ENCODE measurements at regions not wholly inside any gene's neighbourhood (a gene's known extent, or its start where the extent isn't known, plus 50 kb on each side); places are given as distances from the start of the nearest gene placed in this dataset.

- no peak for DNase-seq (ENCODE audit: low read depth)
Observed at GRCh38 chr4:22949161-22949855, 256.6 kb downstream of the GBA3 start.

GRCh38 chr4:22947851-22948250 lies 255.1 kb downstream of the GBA3 start:
- DNase-seq (ENCODE audit: low read depth) = no peak

DNA sequence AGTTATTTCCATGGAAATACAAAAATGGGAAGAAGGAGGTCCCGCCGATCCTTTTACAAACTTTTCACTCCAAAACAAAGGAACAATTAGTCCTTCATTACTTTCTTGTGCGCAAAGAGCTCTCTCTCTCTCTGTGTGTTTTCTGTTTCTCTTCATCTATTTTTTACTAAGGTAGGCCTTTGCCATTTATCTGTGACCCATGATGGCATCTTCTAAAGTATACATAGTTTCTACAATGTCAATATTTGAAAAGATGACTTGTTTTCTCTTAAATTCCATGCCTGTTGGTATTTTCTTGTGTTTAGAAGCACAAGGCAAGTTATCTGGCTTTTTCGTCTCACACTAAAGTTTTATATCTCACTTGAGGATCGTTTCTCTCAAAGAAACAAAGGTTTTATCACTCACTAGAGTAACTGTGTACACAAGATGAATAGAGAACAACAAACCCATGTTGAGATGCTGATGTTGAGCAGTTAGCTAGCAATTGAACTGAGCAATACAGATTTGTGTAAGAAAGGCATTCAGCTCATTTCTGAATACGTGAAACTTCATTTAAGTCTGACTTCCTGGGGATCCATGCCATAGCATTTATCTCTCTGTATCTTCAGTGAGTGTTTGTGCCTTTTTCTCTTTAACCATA lies 250.3 kb downstream of the GBA3 start:
- DNase-seq (ENCODE audit: low read depth) = no peak

- DNase-seq (ENCODE audit: low read depth) = no peak
Observed at GRCh38 chr4:22941688-22942375, 249.1 kb downstream of the GBA3 start.

DNA sequence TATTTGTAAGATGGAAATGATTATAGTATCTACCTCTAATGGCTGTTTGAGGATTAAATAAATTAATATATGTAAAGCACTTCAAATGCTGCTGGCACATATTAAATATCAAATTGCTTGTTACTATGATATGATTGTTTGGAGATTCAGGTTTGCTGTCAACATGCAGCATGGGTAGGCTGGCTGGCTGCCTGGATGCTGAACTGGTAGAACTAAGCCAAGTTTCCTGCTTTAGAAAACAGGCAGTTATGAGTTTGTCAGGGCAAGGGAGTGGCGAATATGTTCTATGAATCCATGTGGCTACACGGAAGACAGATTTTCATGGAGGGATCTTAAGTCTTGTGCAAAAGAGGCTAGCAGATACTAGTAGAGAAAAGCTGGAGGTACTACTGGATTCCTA lies 239.6 kb downstream of the GBA3 start:
- no peak for DNase-seq (ENCODE audit: low read depth)

GRCh38 chr4:22922426-22922825 lies 229.7 kb downstream of the GBA3 start:
- no peak for DNase-seq (ENCODE audit: low read depth)

DNA sequence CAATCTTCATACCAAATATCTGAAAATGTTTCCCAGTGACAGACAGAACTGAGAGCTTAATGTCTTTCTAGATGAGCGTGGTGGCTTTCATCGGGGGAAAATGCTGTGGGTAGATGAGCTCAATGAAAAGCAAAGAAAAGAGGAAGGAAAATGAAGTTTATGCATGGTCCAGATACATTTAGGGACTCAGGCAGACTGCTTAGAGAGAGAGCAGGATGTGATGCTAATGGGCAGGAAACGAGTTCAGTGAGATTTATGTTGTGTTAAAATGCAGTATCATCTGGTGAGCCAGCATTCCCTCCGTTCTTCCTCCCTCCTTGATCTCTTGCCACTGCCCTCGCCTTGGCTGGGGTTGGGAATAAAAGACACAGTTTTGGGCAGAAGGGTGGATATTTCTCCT lies 229.2 kb downstream of the GBA3 start:
- DNase-seq (ENCODE audit: low read depth) = no peak

DNA sequence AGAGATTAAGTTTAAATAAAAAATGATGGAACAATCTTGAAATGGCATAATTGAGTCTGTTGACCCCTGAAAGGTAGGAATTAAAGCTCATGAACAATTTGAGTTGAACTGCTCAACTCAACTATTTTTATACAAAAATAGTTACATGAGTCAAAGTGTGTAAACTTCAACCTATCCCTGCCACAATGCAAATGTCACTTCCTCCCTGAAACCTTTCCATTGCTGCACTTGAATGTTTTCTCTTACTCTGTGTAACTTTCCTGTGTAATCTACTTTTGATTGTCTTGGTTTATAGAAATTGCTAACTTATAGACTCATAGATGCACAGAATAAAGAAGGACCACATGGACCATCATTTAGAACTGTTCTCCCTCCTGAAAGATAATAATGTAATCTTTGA lies 218.5 kb downstream of the GBA3 start:
- no peak for DNase-seq (ENCODE audit: low read depth)

DNA sequence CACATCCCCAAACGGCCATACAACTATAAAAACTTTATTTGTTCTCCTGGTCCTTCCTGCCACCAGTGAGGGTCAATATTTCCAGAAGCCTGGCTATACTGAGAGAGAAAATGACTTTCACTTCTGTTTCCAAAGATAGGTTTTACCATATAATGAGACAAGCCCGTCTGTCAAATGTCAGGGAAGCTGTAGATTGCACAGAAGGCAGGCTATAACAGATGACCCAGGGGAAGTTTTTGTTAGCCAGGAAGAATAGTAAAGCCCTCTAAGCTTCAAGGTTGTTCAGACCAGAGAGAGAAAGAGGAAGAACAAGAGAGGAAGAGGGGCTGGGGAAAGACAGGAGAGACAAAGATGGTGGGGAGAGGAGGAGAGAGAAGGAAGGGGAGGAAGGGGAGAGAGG lies 217.5 kb downstream of the GBA3 start:
- no peak for DNase-seq (ENCODE audit: low read depth)

GRCh38 chr4:22906045-22906444 lies 213.3 kb downstream of the GBA3 start:
- no peak for DNase-seq (ENCODE audit: low read depth)

DNA sequence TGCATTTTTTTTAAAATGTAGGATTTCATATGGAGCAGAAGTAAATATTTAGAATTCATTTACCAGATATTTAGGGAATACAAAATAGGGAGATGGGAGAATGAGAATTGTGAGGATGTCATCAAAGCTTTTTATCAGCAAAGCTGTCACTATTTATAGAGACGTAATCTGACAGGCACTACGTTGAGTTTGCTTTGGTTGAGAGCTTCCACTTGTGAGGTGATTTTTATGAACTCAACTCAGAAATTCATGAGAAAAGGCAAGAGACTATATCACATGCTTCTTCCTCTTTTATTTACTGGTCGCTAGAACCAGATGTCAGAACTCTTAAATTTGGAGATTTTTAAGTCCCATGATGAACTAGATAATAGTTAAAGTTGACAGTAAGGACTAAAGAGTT lies 211.2 kb downstream of the GBA3 start:
- no peak for DNase-seq (ENCODE audit: low read depth)

GRCh38 chr4:22901631-22902030 lies 208.9 kb downstream of the GBA3 start:
- DNase-seq (ENCODE audit: low read depth) = no peak

- no peak for DNase-seq (ENCODE audit: low read depth)
Observed at GRCh38 chr4:22900876-22901275, 208.1 kb downstream of the GBA3 start.

DNA sequence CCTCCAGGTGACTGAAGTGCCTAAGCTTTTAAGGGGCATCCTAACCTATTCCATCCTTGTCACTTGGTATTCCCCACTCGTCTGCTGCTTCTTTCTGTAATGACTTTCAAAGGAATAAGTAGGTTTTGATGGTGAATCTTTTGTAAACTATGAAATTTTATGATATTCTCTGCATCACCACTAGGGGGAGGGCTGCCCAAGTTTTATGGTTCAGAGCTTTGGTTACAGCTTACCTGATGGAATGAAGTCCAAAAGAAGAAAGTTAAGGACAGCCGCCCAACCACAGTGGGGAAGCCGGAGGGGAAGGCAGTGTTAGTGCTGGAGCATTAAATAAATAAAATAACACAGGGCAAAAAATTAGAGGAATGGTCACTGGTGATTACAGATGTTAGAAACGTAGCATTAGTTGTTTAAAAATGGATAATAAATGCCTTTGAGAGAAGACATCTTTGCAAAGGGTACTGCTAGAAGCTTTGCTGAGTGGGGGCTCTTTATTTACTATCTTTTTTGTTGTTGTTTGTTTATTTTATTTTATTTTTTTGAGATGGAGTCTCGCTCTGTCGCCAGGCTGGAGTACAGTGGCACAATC lies 204.9 kb downstream of the GBA3 start:
- DNase-seq (ENCODE audit: low read depth) = peak; percentile 8

GRCh38 chr4:22895482-22895881 lies 202.7 kb downstream of the GBA3 start:
- DNase-seq (ENCODE audit: low read depth) = no peak

GRCh38 chr4:22884157-22884556 lies 191.4 kb downstream of the GBA3 start:
- no peak for DNase-seq (ENCODE audit: low read depth)

- no peak for DNase-seq (ENCODE audit: low read depth)
Observed at GRCh38 chr4:22881411-22881810, 188.7 kb downstream of the GBA3 start.

- no peak for DNase-seq (ENCODE audit: low read depth)
Observed at GRCh38 chr4:22877486-22878052, 184.8 kb downstream of the GBA3 start.

DNA sequence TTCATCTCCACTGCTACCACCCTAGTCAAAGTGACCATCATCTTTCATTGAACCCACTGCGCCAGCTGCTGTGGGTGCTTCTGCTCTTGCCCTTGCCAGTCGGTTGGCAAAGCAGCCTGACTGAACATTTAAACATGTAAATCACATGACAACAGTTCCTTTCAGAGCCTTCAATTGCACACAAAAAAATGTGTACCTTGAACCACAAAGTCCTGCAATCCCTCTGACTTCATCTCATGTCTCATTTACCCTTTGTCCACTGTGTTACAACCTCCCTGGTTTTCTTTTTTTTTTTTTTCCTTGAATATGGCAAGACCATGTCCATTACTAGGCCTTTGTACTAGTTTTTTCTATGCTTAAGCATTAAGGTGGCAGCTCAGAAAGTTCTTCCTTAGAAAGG lies 183.5 kb downstream of the GBA3 start:
- DNase-seq (ENCODE audit: low read depth) = no peak

DNA sequence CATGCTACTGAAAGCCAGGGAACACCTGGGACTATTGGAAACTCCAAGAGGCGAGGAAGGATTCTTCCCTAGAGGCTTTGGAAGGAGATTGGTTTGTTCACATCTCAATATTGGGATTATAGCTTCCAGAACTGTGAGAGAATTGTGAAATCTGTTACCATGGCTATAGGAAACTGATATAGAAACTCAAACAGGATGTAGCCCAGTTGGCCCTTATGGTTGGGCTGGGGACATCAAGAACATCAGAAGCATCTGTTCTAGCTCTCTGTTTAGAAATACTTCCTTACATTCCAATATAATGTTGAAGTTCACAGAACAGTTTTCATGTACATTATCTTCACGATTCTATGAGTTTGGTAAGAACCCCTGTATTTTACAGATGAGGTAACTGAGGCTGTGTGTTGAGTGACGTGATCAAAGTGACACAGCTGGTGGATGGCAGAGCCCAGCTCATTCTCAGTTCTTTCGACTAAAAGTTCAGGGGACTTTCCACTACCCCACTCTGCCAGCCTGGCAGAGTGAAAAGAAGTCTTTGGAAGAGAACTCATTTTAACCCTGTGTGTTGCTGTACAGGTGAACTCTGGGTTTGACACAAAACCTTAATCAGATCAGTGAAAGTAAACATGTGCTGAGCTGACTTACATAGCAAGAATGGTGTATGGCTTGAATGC lies 183.0 kb downstream of the GBA3 start:
- DNase-seq (ENCODE audit: low read depth) = no peak

DNA sequence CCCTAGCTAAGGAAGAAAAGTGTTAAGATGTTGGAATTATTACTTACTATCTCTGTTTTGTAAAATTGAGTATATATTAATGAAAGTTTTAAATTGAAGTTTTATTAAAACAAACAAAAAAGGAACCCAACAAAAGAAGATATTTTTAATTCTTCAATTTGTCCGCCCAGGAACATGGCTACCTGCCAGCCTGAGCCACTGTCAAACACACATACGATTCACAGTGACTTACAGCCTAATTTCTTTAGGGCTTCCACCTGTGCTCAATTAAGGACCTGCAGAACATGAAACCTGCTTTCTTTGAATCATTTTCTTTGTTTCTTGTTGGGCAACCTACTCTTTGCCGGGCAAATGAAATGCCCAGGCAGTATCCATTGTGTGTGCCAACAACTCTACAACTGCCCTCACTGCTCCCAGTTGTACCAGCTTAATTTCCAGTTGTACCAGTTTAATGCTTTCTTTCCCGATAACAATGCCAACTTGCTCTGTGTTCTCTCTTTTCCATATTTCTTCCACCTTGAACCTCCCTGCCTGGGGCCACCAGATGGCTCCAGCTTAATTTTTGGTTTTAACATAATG lies 181.7 kb downstream of the GBA3 start:
- DNase-seq (ENCODE audit: low read depth) = no peak

GRCh38 chr4:22873899-22874298 lies 181.2 kb downstream of the GBA3 start:
- DNase-seq (ENCODE audit: low read depth) = no peak
